ENCODE measurements at regions not wholly inside any gene's neighbourhood (a gene's known extent, or its start where the extent isn't known, plus 50 kb on each side); places are given as distances from the start of the nearest gene placed in this dataset.

DNA sequence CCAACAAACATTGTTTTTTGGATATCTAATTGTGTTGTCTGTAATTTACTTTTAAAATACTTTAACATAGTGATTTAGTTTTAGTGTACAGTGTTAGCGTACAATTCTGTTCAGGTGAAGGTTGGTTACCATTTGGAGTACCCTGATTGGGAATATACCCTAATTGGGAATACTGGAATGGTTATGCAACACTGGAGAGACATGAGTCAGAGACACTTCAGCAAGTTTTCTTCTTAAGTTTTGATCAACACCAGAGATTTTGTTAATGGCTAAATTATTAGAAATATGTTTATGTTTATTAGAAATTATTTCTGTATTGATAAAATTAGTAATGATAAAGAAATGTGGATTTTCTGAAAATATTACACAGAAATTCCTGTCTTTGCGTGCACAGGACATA lies 100.3 kb upstream of the NABP1 start:
- Histone ChIP-seq H3K27ac (ENCODE audit: low read depth, low read length) (no peak overlapping the region), H3K27me3 (ENCODE audit: insufficient read depth, low read length) (no peaks in the 10 kb centered on the region), H3K36me3 (ENCODE audit: insufficient read depth, low read length) (no peaks in the 10 kb centered on the region), H3K4me1 (ENCODE audit: control insufficient read depth, insufficient read depth, low read length, unreplicated experiment) (peaks cover 45% of the 10 kb centered on the region), H3K79me2 (ENCODE audit: control insufficient read depth, insufficient read depth, low read length, unreplicated experiment) (no peaks in the 10 kb centered on the region), H3K4me3 (ENCODE audit: low read depth, low read length) (no peak overlapping the region), H2AFZ (ENCODE audit: low read length, unreplicated experiment) (no peak overlapping the region)

DNA sequence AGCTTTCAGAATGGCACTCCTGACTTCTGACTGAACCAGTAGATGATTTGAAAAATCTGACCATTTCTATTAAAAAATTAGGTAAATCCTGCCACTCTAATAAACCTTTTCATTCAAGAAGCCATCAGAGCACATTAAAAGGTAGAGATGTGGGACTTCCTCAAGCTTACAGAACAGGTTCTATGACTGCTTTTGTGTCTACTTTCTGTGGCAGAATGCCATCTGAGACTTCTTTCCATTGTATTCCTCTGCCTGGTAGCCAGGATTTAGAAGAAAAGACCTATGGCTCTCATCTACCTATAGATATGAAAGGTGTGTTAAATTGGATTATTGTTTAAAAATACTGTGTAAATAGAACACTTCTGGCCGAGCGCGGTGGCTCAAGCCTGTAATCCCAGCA lies 99.9 kb upstream of the NABP1 start:
- Histone ChIP-seq H3K36me3 (ENCODE audit: insufficient read depth, low read length) (no peaks in the 10 kb centered on the region), H3K4me3 (ENCODE audit: low read depth, low read length) (no peak overlapping the region), H3K4me1 (ENCODE audit: control insufficient read depth, insufficient read depth, low read length, unreplicated experiment) (peaks cover 46% of the 10 kb centered on the region), H2AFZ (ENCODE audit: low read length, unreplicated experiment) (no peak overlapping the region), H3K27me3 (ENCODE audit: insufficient read depth, low read length) (no peaks in the 10 kb centered on the region), H3K27ac (ENCODE audit: low read depth, low read length) (no peak overlapping the region), H3K79me2 (ENCODE audit: control insufficient read depth, insufficient read depth, low read length, unreplicated experiment) (no peaks in the 10 kb centered on the region)

DNA sequence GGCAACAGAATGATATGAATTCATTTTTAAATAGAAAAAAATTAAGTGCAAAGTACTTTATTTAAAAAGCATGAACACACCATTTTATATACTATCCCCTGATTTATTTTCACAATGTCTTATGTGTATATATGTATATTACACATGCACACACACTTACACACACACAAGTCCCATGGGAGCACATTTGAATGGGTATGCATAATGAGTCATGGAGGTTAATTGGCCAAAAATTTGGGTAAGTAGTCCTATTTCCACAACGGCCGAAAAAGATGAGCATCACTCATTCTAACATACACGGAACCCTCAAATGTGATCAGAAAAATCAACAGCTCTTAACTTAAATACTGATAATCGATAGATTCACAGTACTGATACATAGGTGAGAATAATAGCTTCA lies 97.4 kb upstream of the NABP1 start:
- 0 out of 2 replicates have a peak overlapping the region, but pooled peaks have one; percentile 3 for H3K27ac ChIP-seq (ENCODE audit: low read depth, low read length)
- peaks cover 26% of the 10 kb centered on the region for H3K4me1 ChIP-seq (ENCODE audit: control insufficient read depth, insufficient read depth, low read length, unreplicated experiment)
- H3K27me3 ChIP-seq (ENCODE audit: insufficient read depth, low read length): no peaks in the 10 kb centered on the region
- H3K36me3 ChIP-seq (ENCODE audit: insufficient read depth, low read length): no peaks in the 10 kb centered on the region
- no peak overlapping the region for H3K4me3 ChIP-seq (ENCODE audit: low read depth, low read length)
- H3K79me2 ChIP-seq (ENCODE audit: control insufficient read depth, insufficient read depth, low read length, unreplicated experiment): no peaks in the 10 kb centered on the region
- no peak overlapping the region for H2AFZ ChIP-seq (ENCODE audit: low read length, unreplicated experiment)

DNA sequence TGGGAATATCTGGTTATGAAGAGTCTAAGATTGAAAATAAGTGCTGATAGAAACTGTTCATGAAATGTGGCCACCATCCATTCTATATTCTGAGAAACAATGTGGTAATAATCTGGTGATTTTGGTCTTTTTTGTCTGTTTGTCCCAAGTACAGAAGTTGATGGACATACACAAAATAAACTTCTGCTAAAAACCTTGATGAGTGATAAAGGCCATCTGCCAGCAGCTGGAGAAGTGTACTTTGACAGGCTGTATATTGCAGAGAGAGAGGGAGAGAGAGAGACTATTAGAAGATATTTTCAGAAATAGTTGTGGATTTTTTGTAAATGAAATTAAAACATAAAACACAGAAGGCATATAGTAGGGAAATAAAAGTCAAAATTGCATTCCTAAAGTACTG lies 96.9 kb upstream of the NABP1 start:
- no peak overlapping the region for H3K4me3 ChIP-seq (ENCODE audit: low read depth, low read length)

DNA sequence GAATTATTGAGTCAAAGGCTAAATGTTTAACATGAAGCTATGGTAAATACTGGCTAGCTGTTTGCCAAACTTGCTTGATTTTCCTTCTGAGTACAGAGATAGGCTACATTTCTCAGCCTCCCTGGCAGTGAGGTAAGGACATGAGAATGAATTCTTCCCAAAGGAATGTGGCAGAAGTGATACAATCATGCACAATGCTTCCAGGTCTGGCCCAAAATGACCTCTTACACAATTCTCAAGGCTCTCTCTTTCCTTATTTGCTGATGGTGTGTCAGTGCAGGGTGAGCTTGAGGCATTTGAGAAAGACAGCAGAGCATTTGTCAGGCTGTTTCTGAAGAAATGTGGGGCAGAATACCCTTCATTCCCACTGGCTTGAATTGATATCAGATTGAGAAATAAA lies 95.6 kb upstream of the NABP1 start:
- no peaks in the 10 kb centered on the region for H3K27me3 ChIP-seq (ENCODE audit: insufficient read depth, low read length)
- H3K4me1 ChIP-seq (ENCODE audit: control insufficient read depth, insufficient read depth, low read length, unreplicated experiment): peaks cover 26% of the 10 kb centered on the region
- peak overlapping the region; percentile 83 for H3K27ac ChIP-seq (ENCODE audit: low read depth, low read length)
- H3K4me3 ChIP-seq (ENCODE audit: low read depth, low read length): peak overlapping the region; percentile 17; the same call in 1 of the 2 replicates
- no peaks in the 10 kb centered on the region for H3K36me3 ChIP-seq (ENCODE audit: insufficient read depth, low read length)
- H2AFZ ChIP-seq (ENCODE audit: low read length, unreplicated experiment): no peak overlapping the region
- no peaks in the 10 kb centered on the region for H3K79me2 ChIP-seq (ENCODE audit: control insufficient read depth, insufficient read depth, low read length, unreplicated experiment)

More for the DNA sequence above, 96.9 kb upstream of the NABP1 start:
- Histone ChIP-seq H3K27ac (ENCODE audit: low read depth, low read length) (0 out of 2 replicates have a peak overlapping the region, but pooled peaks have one; percentile 3), H3K4me1 (ENCODE audit: control insufficient read depth, insufficient read depth, low read length, unreplicated experiment) (peaks cover 26% of the 10 kb centered on the region), H3K36me3 (ENCODE audit: insufficient read depth, low read length) (no peaks in the 10 kb centered on the region), H3K79me2 (ENCODE audit: control insufficient read depth, insufficient read depth, low read length, unreplicated experiment) (no peaks in the 10 kb centered on the region), H2AFZ (ENCODE audit: low read length, unreplicated experiment) (peak overlapping the region; percentile 5), H3K27me3 (ENCODE audit: insufficient read depth, low read length) (no peaks in the 10 kb centered on the region)

DNA sequence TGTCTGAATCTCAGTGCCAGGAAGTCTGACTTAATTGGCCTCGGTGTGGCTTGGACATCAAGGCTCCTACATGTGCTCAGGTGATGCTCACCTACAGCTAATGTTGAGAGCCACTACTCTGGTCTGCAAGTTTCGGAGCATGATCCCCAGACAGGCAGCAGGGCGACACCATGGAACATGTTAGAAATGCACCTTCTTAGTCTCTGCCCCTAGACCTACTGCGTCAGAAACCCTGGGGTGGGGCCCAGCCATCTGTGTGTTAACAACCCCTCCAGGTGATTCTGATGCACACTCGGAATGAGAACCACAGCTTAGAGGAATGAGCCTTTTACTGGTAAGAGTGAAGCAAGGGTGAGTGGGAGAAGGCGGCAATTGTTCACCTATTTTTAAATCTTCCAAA lies 86.9 kb upstream of the NABP1 start:
- no peaks in the 10 kb centered on the region for H3K36me3 ChIP-seq (ENCODE audit: insufficient read depth, low read length)
- no peak overlapping the region for H3K4me3 ChIP-seq (ENCODE audit: low read depth, low read length)
- H3K27ac ChIP-seq (ENCODE audit: low read depth, low read length): no peak overlapping the region
- no peaks in the 10 kb centered on the region for H3K27me3 ChIP-seq (ENCODE audit: insufficient read depth, low read length)
- no peak overlapping the region for H2AFZ ChIP-seq (ENCODE audit: low read length, unreplicated experiment)
- H3K4me1 ChIP-seq (ENCODE audit: control insufficient read depth, insufficient read depth, low read length, unreplicated experiment): peaks cover 9% of the 10 kb centered on the region
- no peaks in the 10 kb centered on the region for H3K79me2 ChIP-seq (ENCODE audit: control insufficient read depth, insufficient read depth, low read length, unreplicated experiment)

DNA sequence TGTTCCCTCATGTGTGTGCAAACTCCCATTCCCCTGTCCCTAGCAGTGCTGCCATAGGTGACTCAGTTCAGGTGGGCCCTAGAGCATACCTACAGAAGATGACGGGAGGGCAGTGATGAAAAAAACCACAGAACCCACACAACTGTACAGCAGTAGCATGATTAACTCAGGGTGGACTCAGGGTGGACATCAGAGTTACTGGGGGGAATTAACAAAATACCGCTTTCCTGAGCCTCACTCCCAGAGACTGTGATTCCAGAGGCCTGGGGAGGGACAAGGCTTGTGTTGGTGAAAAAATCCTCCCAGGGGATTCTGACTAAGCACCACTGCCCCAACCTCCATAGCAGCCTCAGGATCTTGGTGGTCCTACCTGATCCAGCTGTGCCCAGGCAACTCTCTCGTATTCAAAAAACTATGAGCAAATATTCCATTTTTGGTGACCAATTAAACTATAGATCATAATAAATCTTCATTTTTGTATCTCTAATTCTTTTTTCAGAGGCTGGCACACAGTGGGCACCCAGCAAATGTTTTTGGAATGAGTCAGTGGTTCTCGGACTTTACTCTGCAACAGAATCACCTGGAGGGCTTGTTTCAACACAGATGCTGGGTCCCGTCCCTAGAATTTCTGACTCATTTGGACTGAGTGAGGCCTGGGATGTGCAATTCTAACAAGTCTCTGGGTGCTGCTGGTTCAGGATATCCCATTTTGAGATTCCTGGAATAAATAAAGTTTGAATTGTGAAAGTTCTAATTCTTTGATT lies 84.1 kb upstream of the NABP1 start:
- Histone ChIP-seq H3K36me3 (ENCODE audit: insufficient read depth, low read length) (no peaks in the 10 kb centered on the region), H3K27ac (ENCODE audit: low read depth, low read length) (peak overlapping the region; percentile 57), H3K79me2 (ENCODE audit: control insufficient read depth, insufficient read depth, low read length, unreplicated experiment) (no peaks in the 10 kb centered on the region), H3K4me1 (ENCODE audit: control insufficient read depth, insufficient read depth, low read length, unreplicated experiment) (peaks cover 9% of the 10 kb centered on the region), H3K4me3 (ENCODE audit: low read depth, low read length) (no peak overlapping the region), H3K27me3 (ENCODE audit: insufficient read depth, low read length) (no peaks in the 10 kb centered on the region), H2AFZ (ENCODE audit: low read length, unreplicated experiment) (no peak overlapping the region)

DNA sequence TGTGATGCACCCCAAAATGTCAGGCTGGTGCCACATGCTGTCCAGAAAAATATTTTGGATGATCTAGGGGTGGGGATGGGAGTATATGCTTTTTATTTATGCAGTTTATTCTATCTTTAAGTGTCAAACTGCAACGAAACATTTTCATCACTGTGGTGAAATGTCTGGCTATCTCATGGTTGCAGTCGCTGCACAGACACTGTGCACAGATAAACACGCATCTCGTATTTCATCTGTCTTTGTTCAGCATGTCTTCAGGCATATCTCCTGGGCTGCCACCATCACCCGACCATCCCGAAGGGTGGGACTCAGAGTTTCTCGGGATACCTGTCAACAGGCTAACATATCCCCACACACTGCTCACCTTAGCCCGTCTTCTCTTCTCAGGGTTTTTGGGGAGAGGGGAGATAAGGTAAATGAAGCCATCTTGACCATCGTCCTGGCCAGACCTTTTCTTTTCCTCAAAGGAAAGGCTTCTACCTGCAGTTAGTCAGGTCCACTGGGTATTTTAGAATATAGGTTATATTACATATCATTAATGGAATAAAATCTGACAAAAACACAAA lies 80.7 kb upstream of the NABP1 start:
- Histone ChIP-seq H2AFZ (ENCODE audit: low read length, unreplicated experiment) (no peak overlapping the region), H3K36me3 (ENCODE audit: insufficient read depth, low read length) (no peaks in the 10 kb centered on the region), H3K4me1 (ENCODE audit: control insufficient read depth, insufficient read depth, low read length, unreplicated experiment) (peaks cover 13% of the 10 kb centered on the region), H3K79me2 (ENCODE audit: control insufficient read depth, insufficient read depth, low read length, unreplicated experiment) (no peaks in the 10 kb centered on the region), H3K27ac (ENCODE audit: low read depth, low read length) (no peak overlapping the region), H3K4me3 (ENCODE audit: low read depth, low read length) (no peak overlapping the region), H3K27me3 (ENCODE audit: insufficient read depth, low read length) (no peaks in the 10 kb centered on the region)

DNA sequence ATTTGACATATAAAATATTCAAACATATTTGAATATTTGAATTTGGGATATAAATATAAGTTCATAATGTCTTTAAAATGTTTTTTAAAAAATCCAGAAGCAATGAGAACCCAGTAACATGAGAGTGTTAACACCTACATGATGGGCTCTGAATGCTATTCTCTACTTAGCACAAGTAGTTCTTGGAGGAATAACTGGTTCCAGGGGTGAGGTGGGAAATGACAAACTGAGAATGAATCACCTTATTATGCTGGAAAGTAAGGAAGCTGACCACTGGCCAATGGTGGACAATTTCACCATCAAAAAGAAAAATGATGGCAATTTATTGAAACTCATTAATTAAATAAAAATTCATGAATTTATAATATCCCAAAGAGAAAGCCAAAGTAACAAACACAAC lies 79.6 kb upstream of the NABP1 start:
- Histone ChIP-seq H3K27me3 (ENCODE audit: insufficient read depth, low read length) (no peaks in the 10 kb centered on the region), H3K4me1 (ENCODE audit: control insufficient read depth, insufficient read depth, low read length, unreplicated experiment) (peaks cover 13% of the 10 kb centered on the region), H3K36me3 (ENCODE audit: insufficient read depth, low read length) (no peaks in the 10 kb centered on the region), H3K79me2 (ENCODE audit: control insufficient read depth, insufficient read depth, low read length, unreplicated experiment) (no peaks in the 10 kb centered on the region), H2AFZ (ENCODE audit: low read length, unreplicated experiment) (no peak overlapping the region), H3K27ac (ENCODE audit: low read depth, low read length) (no peak overlapping the region), H3K4me3 (ENCODE audit: low read depth, low read length) (no peak overlapping the region)

DNA sequence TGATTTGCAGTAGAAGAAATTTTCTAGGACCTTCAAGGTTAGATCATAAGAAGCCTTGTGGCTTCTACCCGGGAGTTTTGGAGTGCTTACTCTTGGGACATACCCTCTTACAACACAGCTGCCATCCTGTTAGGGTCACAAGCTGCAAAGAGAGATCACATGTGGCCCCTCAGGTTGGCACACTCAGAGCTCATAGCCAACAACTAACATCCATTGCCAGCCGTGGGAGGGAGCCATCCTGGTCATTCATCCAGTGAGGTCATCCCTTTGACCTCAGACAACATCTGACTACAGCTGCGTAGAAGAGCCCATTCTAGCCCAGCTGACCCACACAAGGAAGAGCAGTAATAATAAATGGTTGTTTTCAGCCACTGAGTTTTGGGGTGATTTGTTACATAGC lies 76.9 kb upstream of the NABP1 start:
- H3K4me3 ChIP-seq (ENCODE audit: low read depth, low read length): no peak overlapping the region
- no peaks in the 10 kb centered on the region for H3K79me2 ChIP-seq (ENCODE audit: control insufficient read depth, insufficient read depth, low read length, unreplicated experiment)
- H3K27me3 ChIP-seq (ENCODE audit: insufficient read depth, low read length): no peaks in the 10 kb centered on the region
- H3K27ac ChIP-seq (ENCODE audit: low read depth, low read length): no peak overlapping the region
- peaks cover 3% of the 10 kb centered on the region for H3K4me1 ChIP-seq (ENCODE audit: control insufficient read depth, insufficient read depth, low read length, unreplicated experiment)
- H2AFZ ChIP-seq (ENCODE audit: low read length, unreplicated experiment): peak overlapping the region; percentile 7
- no peaks in the 10 kb centered on the region for H3K36me3 ChIP-seq (ENCODE audit: insufficient read depth, low read length)

DNA sequence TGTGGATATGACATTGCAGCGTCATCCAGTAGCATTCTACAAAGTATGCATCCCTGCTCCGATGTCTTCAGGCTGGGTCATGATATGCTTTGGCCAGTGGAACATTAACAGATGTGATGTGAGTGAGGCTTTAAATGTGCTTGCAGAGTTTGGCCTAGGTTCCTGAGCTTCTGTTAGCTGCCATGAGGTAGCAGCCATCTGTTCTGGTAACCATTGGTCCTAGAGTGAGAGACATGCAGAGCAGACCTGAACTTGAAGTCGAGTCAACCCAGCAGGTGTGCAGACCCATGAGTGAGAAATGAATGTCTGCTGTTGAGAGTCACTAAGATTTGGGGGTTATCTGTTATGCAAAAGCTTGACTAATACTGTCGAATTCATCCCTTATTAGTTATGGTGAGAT lies 73.8 kb upstream of the NABP1 start:
- Histone ChIP-seq H3K4me1 (ENCODE audit: control insufficient read depth, insufficient read depth, low read length, unreplicated experiment) (peaks cover 3% of the 10 kb centered on the region), H3K36me3 (ENCODE audit: insufficient read depth, low read length) (no peaks in the 10 kb centered on the region), H3K79me2 (ENCODE audit: control insufficient read depth, insufficient read depth, low read length, unreplicated experiment) (no peaks in the 10 kb centered on the region), H2AFZ (ENCODE audit: low read length, unreplicated experiment) (no peak overlapping the region), H3K27ac (ENCODE audit: low read depth, low read length) (no peak overlapping the region), H3K4me3 (ENCODE audit: low read depth, low read length) (no peak overlapping the region), H3K27me3 (ENCODE audit: insufficient read depth, low read length) (no peaks in the 10 kb centered on the region)
